Activated CD4-positive, alpha-beta T cell treated with anti-CD3 and anti-CD28 coated beads, Interleukin-10, Interleukin-2, amounts not matched to agents 100 ng/mL and 50 ng/mL, durations not matched to agents 16 hours and 8 hours (primary cell): ENCODE measurements at regions not wholly inside any gene's neighbourhood (a gene's known extent, or its start where the extent isn't known, plus 50 kb on each side); places are given as distances from the start of the nearest gene placed in this dataset.

Source experiments
- DNase-seq: peaks from one replicate; pipeline ENCODE4 v3.0.0-alpha.2; 2020

DNA sequence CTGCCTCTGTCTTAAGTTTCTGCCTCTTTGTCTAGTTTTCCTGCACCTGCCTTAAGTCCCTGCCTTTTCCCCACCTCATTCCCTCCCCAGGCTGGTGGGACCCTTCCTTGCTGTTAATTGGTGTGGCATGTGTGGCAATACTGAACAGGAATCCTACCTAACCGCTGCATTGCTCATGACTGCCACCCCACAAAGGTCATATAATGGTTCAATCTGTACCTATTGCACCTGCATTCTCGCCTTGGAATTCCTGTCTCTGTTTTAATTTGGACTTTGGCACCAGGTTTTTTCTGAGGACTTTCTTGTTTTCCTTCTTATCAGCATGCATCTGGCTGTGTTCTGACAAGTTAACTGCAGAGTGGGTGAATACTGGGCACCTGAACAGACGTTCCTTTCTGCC lies 966.2 kb upstream of the TMEM132C start:
- no peak for DNase-seq

DNA sequence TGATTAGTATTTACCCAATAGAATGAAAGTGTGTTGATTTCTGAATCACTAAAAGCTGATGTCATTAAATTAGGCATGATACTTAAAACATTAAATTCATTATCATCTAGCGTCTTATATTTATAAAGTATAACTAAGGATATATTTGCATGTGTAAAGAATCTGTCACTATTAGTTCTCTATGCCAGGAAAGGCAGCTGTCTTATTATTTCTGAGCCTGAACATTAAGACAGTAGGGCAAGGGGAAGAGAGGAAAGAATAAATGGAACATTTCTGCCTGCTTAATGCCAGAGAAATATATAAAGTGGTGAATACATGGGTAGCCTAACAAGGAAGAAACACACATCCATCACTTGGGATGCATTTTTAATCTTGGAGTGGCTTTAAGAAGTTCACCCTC lies 965.1 kb upstream of the TMEM132C start:
- no peak for DNase-seq

DNA sequence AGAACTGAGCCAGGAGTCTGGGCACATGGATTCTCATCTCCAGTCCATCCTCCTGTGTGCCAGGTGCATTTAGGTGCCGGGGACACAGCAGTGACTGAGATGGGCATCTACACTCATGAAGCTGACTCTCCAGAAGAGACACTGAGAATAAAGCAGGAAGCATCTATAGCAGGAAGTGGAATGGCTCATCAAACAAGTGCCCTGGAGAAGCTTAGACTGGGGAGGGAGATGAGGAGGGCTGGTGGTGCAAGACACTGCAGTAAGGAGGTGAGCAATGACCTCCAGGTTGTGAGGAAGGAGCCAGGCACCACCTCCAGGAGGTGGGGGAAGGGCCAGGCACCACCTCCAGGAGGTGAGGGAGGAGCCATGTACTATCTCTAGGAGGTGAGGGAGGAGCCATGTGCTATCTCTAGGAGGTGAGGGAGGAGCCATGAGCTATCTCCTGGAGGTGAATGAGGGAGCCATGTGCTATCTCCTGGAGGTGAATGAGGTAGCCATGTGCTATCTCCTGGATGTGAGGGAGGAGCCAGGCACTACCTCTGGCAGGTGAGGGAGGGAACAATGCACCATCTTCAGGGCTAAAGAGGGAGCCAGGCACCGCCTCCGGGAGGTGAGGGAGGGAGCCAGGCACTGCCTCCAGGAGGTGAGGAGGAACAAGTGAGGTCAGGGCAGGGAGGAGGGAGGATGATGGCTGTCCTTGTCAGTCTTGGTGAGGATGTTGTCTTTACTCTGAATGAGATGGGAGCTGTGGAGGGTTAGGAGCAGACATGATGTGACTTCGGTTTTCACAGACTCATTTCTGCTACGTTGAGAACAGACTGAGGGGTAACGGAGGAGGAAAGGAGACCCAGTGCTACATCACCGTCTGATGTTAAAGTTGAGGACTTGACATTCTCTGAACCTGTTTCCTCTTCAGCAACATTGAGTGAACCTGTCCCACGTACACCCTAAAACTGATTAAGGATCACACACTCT lies 961.9 kb upstream of the TMEM132C start:
- no peak for DNase-seq

DNA sequence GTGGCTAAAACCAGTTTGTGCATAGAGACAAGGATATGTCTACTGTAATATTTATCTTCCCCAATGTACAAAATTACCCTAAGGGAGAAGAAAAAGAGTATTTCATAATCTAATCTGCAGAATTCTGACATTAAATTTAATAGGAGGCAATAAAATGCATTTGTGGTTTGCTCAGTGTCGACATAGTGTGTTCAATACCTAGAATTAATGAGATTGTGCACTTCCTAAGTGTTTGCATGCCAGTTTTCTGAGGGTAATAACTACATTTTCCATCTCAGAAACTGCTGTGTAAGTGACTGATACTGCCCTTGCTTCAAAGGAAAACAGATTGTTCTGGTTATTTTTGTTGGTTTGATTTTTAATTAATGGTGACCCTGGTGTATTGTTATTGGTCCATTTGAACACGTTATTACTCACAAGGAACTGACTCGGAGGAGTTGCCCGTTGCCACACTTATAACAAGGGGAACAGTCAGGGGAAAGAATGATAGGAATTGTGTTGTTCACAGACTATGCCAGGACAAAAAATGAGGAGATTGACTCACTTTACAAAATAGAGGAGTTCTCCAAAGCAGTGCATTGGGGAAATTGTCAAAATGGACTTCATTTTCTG lies 960.3 kb upstream of the TMEM132C start:
- no peak for DNase-seq

DNA sequence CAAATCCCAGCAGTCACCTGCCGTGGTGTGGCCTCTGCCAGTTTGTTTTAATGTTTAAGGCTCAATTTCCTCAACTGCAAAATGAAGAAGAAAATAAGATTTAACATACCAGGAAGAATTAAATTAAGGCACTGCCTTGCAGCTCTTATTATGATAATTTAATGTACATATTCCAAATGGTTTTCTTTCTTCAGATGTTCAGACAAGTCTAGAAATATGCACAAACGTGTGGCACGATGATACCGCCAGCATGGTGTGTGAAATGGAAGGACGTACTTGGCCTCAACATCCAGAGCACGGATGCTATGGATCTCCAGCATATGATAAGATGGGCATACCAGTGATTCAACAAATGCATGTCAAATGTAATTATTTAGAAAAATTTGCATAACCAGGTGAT lies 959.4 kb upstream of the TMEM132C start:
- DNase-seq, result no peak

DNA sequence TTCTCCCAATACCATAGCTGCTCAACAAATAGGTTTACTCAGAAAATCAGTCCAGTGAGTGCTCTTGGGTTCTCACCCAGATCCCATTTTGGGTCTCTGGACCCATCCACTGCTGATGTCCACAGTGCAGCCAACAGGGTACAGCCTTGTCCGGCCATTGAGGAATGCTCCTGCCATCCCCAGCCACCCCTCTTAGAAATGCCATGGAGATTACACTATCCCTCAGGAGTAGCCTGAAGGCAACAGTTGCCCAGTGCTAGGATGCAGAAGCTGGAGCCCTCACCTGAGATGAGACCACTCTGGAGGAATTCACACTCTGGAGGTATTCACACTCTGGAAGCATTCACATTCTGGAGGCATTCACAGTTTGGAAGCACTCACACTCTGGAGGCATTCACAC lies 958.8 kb upstream of the TMEM132C start:
- no peak for DNase-seq

DNA sequence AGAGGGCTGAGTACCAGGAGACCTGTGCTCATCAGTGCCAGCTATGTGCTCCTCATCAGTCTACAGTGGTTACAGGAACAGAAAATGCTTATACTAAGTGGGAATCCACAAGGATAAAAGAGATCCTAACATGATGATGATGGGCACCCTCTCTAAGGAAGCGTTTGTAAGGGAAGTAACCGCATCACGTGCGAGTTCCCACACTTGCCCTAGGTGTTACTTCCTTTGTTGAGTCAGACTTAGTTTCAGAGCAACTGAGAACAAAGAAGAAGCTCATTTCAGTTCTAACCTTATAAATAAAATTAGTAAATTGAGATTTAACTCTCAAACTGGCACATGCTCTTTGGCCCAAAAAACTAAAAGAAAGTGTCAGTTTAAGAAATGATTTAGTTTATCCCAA lies 956.4 kb upstream of the TMEM132C start:
- DNase-seq, result peak; percentile 58

DNA sequence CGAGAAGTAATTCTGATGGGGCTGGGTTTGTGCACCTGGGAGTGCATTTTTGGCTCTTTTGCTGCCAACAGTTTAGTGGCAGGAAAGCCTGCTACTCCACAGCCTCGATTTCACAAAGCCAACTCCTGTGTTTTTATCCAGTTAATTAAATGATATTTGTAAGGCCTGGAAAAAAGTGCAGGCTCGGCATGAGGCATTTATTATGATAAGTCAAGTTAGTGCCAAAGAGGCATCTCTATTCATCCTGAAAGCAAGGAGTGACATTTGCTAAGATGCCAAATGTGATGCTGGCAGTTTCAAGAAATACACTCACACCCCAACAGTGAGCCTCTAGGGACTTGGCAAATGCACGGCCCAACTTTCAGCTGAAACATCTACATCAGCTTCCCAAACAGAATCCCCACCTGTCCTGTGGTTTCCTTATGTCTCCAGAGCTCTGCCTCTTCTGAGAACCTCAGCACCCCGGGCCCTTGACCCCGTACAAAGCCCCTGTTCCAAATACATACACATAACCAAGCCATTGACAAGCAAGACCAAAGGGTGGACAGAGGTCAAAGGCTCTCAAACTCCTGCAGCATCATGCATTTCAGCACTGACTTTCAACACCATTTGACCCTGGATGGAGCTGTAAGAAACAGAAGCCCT lies 955.1 kb upstream of the TMEM132C start:
- no peak for DNase-seq

DNA sequence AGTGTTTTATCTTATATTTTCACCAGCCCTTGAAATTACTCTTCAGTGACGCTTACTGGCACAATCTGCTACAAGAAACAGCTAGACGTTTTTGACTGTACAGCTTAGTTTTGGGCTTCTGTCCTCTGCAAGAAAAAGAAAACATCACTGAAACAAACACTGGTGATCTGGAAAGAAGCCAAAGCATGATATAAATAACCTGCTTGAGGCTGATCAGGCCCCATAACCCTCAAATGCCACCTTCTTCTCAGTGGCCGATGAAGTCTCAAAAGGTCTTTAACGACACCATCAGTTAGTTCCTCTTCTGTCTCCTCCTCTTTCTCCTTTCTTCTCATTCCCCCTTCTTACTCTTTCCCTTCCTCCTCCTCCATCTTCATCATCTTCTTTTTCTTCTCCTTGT lies 942.3 kb upstream of the TMEM132C start:
- no peak for DNase-seq

DNA sequence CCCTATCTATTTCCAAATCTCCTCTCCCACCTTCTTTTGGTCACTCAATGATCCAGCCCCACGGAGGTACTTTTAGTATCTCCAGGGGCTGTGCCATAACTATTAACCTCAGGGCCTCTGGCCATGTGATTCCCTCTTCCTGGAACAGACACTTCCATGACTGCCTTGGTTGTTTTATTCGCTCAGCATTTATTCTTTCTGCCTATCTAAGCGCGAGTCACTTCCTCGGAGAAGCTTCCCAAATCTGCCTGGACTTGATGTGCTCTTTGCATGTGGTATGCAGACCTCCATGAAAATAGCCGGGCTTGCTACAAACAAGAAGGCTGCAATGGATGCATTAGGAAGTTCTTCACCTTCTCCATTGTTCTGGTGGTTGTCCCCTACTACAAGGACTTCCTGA lies 939.0 kb upstream of the TMEM132C start:
- DNase-seq, result no peak

DNA sequence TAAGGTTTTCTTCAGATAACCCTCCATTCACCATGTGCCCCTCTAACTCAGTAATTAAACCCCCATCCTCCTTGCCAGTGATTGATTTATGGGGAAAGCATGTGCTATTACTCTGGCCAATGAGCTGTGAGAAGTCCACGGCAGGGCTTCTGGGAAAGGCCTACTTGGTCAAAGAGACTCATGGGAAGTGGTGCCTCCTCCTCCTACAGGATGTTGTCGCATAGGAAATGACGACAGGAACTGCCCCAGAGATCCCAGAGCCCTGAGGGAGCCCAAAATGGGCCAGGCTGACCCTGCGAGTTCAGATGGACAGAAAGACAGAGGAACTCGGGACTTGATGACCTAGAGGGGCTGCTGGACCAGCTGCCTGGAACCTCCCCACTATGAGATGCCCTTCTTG lies 938.1 kb upstream of the TMEM132C start:
- no peak for DNase-seq

DNA sequence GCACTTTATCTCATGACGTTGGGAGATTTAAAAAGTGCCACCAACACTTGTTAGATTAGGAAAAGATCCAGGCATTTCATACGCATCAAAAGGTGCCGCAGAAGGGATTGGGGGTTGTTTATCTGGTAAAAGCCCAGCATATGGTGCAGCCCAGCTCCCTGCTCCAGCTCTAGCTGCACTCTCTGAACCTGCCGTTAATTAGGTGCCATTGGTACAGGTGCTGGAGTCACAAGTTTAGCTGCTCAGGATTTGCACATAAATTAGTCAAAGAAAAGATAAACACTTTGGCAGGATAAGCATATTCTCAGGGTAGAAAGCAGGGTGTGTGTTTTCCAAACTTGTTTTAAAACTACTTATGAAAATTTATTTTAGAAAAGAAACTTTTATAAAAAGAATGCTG lies 932.6 kb upstream of the TMEM132C start:
- DNase-seq, result no peak

DNA sequence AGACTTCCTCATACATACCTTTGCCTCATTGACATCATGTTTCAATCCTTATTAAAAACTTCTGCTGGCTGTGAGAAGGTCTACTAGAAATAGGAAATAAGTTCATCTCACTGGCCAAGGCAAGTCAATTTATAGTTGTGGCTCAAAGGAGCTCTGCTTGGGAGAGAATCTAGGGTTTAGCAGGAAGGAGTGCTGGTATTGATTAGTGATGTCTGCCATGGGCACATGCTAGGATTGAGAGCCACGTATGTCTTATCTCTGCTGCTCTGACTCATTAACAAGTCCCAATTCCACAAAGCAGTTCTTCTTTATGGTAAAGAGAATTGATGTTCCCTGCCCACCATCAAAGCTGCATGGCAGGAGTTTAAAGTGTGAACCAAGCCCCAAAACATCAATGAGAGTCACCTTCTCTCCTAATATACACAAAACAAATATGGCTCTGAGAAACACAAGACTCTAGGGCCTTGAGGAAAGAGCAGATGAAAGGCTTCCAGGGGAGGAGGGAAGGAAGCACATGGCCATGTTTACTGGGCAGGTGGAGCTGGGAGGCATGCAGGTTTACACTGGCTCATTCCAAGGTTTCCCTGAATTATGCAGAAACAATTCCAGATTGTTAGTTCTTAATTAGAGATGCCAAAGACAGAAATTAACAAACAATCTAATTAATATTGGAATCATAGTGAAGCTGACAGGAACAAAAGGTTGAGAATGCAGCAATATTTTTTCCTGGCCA lies 931.9 kb upstream of the TMEM132C start:
- DNase-seq, result no peak

DNA sequence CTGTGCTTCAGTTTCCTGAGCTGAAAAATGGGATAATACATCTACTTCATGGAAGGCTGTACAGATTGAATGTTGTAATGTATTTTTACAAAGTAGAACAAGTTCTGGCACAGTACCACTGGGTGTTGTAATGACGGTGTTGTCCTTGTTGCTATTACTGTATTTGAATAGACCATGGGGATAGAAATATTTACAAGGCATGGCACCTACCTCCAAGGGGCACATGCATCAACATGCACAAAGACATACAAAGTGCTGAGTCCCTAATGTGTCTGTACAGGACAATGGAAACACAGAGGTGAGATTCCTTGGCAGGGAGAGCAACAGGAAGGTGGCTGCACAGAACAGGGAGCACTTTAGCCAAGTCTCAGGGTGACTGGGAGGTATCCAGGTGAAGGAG lies 930.6 kb upstream of the TMEM132C start:
- DNase-seq, result no peak

DNA sequence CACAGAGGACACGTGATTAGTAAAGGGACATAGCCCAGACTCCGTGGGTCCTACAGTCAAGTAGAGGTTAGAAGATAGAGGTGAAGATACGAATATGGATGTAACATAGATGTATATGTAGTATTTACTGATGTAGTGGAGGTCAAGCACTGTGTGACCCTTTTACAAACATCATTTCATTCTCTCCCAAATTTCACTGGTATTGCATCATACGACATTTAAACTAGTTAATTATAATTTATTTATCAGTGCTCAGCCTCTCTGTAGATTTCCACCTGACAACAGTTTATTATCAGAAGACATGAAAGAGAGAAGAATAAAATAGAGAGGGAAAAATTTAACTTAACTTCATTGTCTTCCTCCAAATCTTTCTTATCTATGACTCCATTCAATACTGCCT lies 927.9 kb upstream of the TMEM132C start:
- no peak for DNase-seq

DNA sequence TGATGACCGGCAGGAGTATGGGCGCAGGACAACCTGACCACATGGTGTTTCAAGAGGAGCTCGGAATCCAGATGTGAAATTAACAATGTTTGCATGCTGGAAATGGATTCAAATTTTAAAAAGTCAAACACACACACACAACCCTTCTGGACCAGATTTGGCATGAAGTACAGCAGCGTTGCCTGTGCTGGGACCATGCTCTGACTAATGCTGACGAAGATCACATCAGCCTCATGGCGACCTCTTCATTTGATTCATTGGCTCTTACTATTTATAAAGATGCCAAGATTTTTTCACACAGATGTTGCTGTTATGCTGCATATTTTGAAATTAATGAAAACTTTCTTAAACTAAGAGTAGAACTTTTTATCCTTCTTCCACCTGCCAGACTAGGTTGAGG lies 926.6 kb upstream of the TMEM132C start:
- no peak for DNase-seq

DNA sequence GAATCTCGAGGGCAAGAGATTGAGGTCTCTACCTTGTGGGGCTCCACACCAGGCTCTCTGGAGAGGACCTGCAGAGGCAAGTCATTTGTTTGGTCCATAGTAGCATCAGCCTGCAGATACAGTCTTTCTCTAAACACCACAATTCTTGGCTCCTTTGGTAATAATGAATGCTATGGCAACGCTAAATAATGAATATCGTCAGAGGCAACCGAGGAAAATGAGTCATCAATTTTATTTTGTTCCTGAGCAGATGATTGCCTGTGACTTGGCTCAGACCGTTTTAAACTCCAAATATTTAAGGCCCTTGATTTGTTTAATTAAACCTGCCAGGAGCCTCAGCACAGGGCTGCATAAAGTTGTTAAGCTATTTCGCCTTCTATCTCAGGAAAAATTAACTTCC lies 924.1 kb upstream of the TMEM132C start:
- DNase-seq, result no peak

DNA sequence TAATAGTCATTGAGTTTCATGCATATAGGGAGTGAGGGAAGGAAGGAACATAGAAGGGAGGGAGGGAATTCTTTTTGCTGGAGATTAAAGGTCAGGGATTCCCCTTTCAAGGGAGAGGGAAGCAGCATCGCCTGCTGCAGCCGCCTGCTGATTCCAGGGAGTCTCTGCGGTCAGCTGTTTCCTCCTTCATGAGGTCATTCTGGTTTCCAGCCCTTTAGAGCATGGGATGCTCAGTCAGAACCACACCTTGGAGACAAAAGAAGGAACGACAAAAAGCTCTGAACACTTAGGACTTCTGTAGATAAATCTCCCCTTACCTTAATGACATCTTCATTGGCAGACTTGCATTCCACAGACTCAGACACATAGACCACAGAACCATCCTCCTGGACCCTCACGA lies 923.0 kb upstream of the TMEM132C start:
- DNase-seq, result no peak

DNA sequence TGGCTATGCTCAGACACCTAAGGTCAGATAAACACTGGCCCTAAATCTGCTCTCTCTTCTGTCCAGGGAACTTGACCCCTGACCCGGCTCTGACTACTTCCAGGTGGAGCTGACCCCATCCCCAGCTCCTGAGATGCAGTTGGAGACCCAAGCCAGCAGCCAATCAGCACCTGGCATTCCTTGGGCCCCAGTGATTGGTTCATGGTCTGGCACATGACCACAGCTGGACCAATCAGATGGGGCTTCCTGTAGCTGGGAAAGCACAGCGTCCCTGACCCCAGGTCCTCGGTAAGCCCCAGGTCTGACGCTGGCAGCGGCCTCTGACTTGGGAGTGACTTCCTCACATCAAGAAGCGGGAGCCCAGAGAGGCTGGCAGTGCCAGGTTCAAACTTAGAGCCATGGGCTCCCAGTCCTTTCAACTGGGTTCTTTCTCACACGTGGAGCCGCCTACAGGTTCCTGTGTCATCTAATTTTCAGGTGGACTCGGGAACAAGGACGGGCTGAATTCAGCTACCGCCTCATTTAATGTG lies 915.4 kb upstream of the TMEM132C start:
- no peak for DNase-seq

DNA sequence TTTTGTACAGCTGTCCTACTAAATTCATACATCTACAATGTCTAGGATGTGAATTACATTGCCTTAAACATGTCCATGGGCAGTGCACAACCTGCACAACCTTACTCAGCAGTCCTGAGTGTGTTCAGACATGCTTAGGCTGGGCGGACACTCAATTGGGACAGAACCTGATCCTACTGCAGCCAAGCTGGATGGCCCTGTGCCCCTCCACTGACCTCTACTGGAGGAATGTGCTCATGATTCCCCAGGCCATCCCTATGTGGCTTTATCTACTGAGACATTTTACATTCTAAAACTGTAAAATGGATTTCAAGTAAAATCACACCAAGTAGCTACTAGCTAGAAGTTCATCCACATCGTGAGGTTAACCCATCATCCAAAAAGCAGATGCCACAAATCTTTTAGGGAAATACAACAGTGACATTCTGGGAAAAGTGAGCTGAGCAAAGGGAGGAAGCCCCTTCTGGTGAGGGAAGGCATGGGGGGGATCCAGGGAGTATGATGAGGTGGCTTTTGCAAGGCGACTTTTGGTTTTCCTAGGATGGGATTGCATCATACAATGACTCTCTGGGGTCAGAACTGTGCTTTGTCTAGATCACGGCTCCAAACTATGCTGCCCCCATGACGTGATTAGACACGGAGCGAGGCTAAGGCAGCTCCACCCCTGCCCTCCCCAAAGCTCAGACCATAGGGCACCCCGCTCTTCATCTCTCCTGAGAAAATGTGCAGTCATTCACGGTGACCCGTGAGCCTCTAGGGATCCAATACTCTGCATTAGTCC lies 911.7 kb upstream of the TMEM132C start:
- DNase-seq, result no peak

DNA sequence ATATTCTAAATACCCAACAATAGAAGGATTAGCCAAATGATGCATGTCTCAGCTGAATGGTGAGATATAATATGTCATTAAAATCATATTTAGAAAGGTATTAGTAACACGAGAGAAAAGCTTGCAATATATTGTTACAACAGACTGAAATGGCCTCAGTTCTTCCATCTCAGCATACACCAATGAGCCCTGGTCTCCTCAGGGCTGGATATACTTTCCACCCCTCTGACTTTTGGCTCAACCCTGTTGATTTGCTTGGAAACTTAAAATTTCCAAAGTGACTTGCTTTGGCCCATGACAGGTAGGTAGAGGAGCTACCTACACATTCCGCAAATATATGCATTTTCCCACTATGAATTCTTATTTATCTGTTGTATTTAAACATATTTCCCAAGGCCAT lies 908.1 kb upstream of the TMEM132C start:
- no peak for DNase-seq

DNA sequence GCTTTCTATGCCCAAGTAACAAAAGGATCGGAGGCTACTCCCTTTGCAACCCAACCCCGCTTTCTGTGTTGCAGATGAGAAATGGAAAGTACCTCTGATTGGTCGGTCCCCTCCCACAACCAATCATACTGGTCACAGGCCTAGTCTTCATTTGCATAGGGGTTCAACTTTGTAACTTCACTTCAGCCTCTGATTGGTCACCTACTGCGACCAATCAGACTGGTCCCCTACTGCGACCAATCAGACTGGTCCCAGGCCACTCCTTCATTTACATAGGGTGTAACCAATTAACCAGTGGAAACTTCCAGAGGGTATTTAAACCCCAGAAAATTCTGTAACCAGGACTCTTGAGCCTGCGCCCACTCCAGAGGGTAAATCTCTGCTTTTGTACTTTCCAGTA lies 906.4 kb upstream of the TMEM132C start:
- no peak for DNase-seq
